ENCODE measurements at regions not wholly inside any gene's neighbourhood (a gene's known extent, or its start where the extent isn't known, plus 50 kb on each side); places are given as distances from the start of the nearest gene placed in this dataset.

GRCh38 chr7:121623130-121623872 lies 227.2 kb upstream of the FAM3C start:
- intact Hi-C loops (cut with micrococcal nuclease; ENCODE audit: unreplicated experiment) = no loop called here
- Histone ChIP-seq H3K4me1 (ENCODE audit: control insufficient read depth, insufficient read depth, low read length) (no peaks in the 10 kb centered on the region), H3K27me3 (ENCODE audit: control insufficient read depth, insufficient read depth, low read length) (no peaks in the 10 kb centered on the region), H3K27ac (ENCODE audit: low read length) (no peak overlapping the region), H3K36me3 (ENCODE audit: control insufficient read depth, insufficient read depth, low read length) (no peaks in the 10 kb centered on the region), H3K4me3 (ENCODE audit: low read depth in 2 of 2, low read length in 2 of 2) (no peak overlapping the region), H3K9me3 (ENCODE audit: control insufficient read depth, insufficient read depth, low read depth, low read length) (no peaks in the 10 kb centered on the region)
- ChIA-PET CTCF (no interaction called here), POLR2A (no interaction called here)
- ATAC-seq (no peak), DNase-seq (ENCODE audit: low read depth, low spot score) (no peak)
- TF ChIP-seq TCF7L2 (IDR thresholded peaks at IDR 0.05; ENCODE audit: low read depth, low read length) (no peak), POLR2AphosphoS5 (IDR thresholded peaks at IDR 0.05; ENCODE audit: low read depth, low read length) (no peak), SIN3A (IDR thresholded peaks at IDR 0.05; ENCODE audit: borderline replicate concordance, insufficient read depth, low read depth, low read length) (no peak), REST (IDR thresholded peaks at IDR 0.05; ENCODE audit: insufficient read depth in 1 of 2, low read depth in 2 of 2, low read length in 1 of 2) (no peak), CTCF (IDR thresholded peaks at IDR 0.05) (no peak)
- in situ Hi-C loops (cut with HindIII; ENCODE audit: low pct_unique_long_range_greater_than_20kb, low sequenced_read_pairs) = no loop called here
- BruUV-seq (replicated peaks) = no TSS peak

- in situ Hi-C loops (cut with HindIII; ENCODE audit: low pct_unique_long_range_greater_than_20kb, low sequenced_read_pairs) (no loop called here), intact Hi-C loops (cut with micrococcal nuclease; ENCODE audit: unreplicated experiment) (no loop called here)
- ChIA-PET CTCF (no interaction called here), POLR2A (no interaction called here)
- Histone ChIP-seq H3K4me3 (ENCODE audit: low read depth in 2 of 2, low read length in 2 of 2) (no peak overlapping the region), H3K36me3 (ENCODE audit: control insufficient read depth, insufficient read depth, low read length) (no peaks in the 10 kb centered on the region), H3K9me3 (ENCODE audit: control insufficient read depth, insufficient read depth, low read depth, low read length) (no peaks in the 10 kb centered on the region), H3K4me1 (ENCODE audit: control insufficient read depth, insufficient read depth, low read length) (no peaks in the 10 kb centered on the region), H3K27me3 (ENCODE audit: control insufficient read depth, insufficient read depth, low read length) (no peaks in the 10 kb centered on the region), H3K27ac (ENCODE audit: low read length) (no peak overlapping the region)
- ATAC-seq (no peak), DNase-seq (ENCODE audit: low read depth, low spot score) (no peak)
- TF ChIP-seq REST (IDR thresholded peaks at IDR 0.05; ENCODE audit: insufficient read depth in 1 of 2, low read depth in 2 of 2, low read length in 1 of 2) = no peak
- no peak for TF ChIP-seq CTCF (IDR thresholded peaks at IDR 0.05)
- TF ChIP-seq SIN3A (IDR thresholded peaks at IDR 0.05; ENCODE audit: borderline replicate concordance, insufficient read depth, low read depth, low read length) = no peak
- BruUV-seq (replicated peaks) = no TSS peak
These were observed 225.8 kb upstream of the FAM3C start for GRCh38 chr7:121621937-121622336.
